Keratinocyte (primary cell): ENCODE measurements at regions not wholly inside any gene's neighbourhood (a gene's known extent, or its start where the extent isn't known, plus 50 kb on each side); places are given as distances from the start of the nearest gene placed in this dataset.

ENCODE experiments used
- DNase-seq: peaks from one replicate; pipeline ENCODE4 v3.0.0-alpha.2; 2011; ENCODE audit warnings: low read depth, missing footprints, low spot score
- FAIRE-seq: peaks from 2 replicates; lab custom pipeline; 2011; peaks lifted over from hg19 to GRCh38; lab: Jason Lieb, UNC
- H2AFZ ChIP-seq: 2 replicates; pipeline ENCODE4 v1.6.0; 2012; ENCODE audit warnings: low read length, control low read depth, inconsistent platforms; ENCODE audit not compliant: control insufficient read depth
- H3K27ac ChIP-seq: 2 replicates; pipeline ENCODE4 v1.5.1; 2011; ENCODE audit warnings: low read length; ENCODE audit not compliant: control insufficient read depth, insufficient read depth
- H3K27me3 ChIP-seq: 3 replicates; pipeline ENCODE4 v1.6.0; 2011; ENCODE audit warnings: low read length; ENCODE audit not compliant: control insufficient read depth, insufficient read depth; ENCODE audit errors: extremely low read depth
- H3K36me3 ChIP-seq, 2 experiments: 2 replicates in 1 of 2; 3 replicates in 1 of 2; pipeline ENCODE4 v1.5.1; 2011; ENCODE audit warnings: low read length in 2 of 2, mild to moderate bottlenecking in 1 of 2; ENCODE audit not compliant: control insufficient read depth in 2 of 2, insufficient read depth in 2 of 2; ENCODE audit errors: extremely low read depth in 1 of 2
- H3K4me1 ChIP-seq: 3 replicates; pipeline ENCODE4 v1.5.1; 2011; ENCODE audit warnings: low read length; ENCODE audit not compliant: control insufficient read depth, insufficient read depth; ENCODE audit errors: extremely low read depth
- H3K4me2 ChIP-seq: 3 replicates; pipeline ENCODE4 v1.6.0; 2011; ENCODE audit warnings: low read depth, low read length; ENCODE audit not compliant: control insufficient read depth, insufficient read depth; ENCODE audit errors: extremely low read depth
- H3K4me3 ChIP-seq, 3 experiments: fragments of 200-600 bp in 1 of 3; sonication (generic) in 1 of 3; 2 replicates in 2 of 3; 3 replicates in 1 of 3; pipeline ENCODE4 v1.5.1; 2011 to 2016; ENCODE audit warnings: low read length in 3 of 3, mild to moderate bottlenecking in 3 of 3, control low read depth in 2 of 3, inconsistent platforms in 1 of 3, low read depth in 1 of 3, mixed read lengths in 1 of 3, mixed run types in 1 of 3, moderate library complexity in 1 of 3; ENCODE audit not compliant: control insufficient read depth in 2 of 3, insufficient read depth in 2 of 3; ENCODE audit errors: extremely low read depth in 1 of 3
- H3K79me2 ChIP-seq: 2 replicates; pipeline ENCODE4 v1.6.0; 2012; ENCODE audit warnings: low read length; ENCODE audit not compliant: control insufficient read depth, insufficient read depth
- H3K9ac ChIP-seq: 3 replicates; pipeline ENCODE4 v1.6.0; 2011; ENCODE audit warnings: low read length; ENCODE audit not compliant: control insufficient read depth, insufficient read depth; ENCODE audit errors: extremely low read depth
- H3K9me1 ChIP-seq: 3 replicates; pipeline ENCODE4 v1.6.0; 2011; ENCODE audit warnings: low read length; ENCODE audit not compliant: control insufficient read depth, insufficient read depth; ENCODE audit errors: extremely low read depth
- H3K9me3 ChIP-seq: 2 replicates; pipeline ENCODE4 v1.5.1; 2012; ENCODE audit warnings: low read depth, low read length; ENCODE audit not compliant: control insufficient read depth
- H4K20me1 ChIP-seq: 3 replicates; pipeline ENCODE4 v1.6.0; 2011; ENCODE audit warnings: low read length; ENCODE audit not compliant: control insufficient read depth, insufficient read depth; ENCODE audit errors: extremely low read depth
- EZH2 ChIP-seq: IDR thresholded peaks from one replicate; pipeline ENCODE4 v1.6.1; 2012; ENCODE audit warnings: inconsistent platforms, mild to moderate bottlenecking, low read length, moderate library complexity
- dilution Hi-C: fragments of 300-500 bp; cut with MboI; formaldehyde crosslinking; loops from one replicate; pipeline ENCODE4 v1.7.0; 2020; ENCODE audit warnings: low sequenced_read_pairs; ENCODE audit not compliant: extremely low pct_ligation_motif_present
- TF ChIP-seq, protein P1 (sequence below), 3 experiments: IDR thresholded peaks in 1 of 3; conservative IDR thresholded peaks in 1 of 3; optimal IDR thresholded peaks in 1 of 3; 2 replicates in 2 of 3; 3 replicates in 1 of 3; pipeline versions ENCODE3 to v1.5.1; 2011; ENCODE audit warnings: low read length in 3 of 3, mild to moderate bottlenecking in 3 of 3, moderate library complexity in 2 of 3, control low read depth in 1 of 3, inconsistent platforms in 1 of 3; ENCODE audit not compliant: insufficient read depth in 2 of 3; ENCODE audit errors: extremely low read depth in 1 of 3

DNA sequence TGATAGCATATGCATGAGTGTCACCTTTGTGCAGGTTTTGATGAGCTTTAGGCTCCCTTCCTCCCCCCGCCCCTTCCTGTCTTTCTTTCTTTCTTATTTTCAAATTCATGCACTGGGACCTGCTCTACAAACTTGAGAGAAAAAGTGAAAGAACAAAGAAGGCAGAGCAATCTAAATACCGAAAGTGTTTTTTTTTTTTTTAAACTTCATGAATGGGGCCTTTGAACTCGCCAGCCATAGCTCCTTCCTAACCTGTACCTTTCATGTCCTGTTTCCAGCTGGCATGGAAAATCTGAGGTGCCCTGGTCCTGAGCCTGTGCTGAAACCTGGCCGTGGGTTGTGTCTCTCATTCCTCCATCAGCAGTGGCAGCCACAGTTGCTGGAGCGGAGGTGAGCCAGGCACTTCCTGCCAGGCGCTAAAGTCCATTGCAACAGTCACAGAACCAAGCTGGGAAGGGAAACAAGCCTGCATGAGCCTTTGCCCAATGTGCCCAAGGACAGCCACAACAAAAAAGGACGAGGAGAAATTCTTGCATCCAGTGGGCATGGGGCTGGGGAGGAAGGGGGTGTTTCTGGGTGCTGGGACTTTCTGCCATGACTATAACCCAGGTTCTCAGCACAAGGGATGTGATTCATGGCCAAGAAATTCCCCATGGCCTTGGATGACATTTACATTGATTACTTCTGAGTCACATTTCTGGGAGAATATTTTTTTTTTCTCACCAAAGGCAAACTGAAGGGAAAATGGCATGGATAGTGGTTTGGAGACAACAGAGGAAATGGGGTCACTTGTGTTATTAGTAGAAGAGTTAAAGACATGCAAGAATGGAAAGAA is 102.7 kb downstream of the TMEM30B start:
- H3K9ac ChIP-seq: peak overlapping the region; percentile 49
- no peak for DNase-seq

DNA sequence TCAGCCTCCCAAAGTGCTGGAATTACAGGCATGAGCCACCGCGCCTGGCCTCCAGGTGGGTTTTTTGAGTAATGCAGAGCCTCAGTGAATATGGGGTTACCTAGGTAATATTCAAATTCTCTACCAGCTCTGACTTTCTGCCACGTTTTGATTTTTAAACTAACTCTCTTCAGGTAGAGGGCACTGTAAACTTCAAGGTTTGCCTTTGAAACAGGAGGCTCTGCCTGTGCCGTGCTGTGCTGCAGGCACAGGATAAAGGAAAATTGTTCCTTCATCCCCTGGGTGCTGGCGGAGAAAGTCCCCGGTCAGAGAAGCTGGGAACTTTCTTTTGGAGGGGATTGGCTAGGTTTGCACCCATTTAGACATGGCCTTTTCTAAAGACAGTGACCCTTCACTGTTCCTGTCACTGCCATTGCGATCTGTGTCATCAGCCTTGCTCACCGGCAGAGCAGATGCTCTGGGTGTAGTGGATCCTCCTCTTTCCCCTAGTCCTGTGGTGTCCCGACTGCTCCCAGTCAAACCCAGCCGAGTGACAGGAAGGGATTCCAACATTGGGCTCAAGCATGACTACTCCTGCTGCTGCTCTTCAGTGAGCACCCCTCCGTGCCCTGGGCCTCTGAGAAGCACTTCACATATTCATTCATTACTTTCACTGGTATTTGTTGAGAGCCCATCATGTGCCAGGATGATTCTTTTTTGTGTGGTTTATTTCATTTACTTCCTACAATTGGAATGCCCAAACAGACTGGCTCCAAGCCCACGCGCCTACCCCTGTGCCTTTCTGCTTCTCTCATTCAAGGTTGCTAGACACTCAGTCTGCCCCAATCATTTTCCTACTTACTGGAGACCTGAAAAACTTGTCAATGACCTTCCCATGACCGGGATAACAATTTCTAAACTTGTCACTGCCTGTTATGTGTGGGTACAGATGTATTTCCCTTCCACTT is 103.6 kb downstream of the TMEM30B start:
- Histone ChIP-seq H2AFZ (peak overlapping the region; percentile 80), H3K9me1 (no peaks in the 10 kb centered on the region), H3K9ac (peak overlapping the region; percentile 49), H3K36me3 (no peaks in the 10 kb centered on the region), H3K4me3 (peak overlapping the region in 2 of 3 experiments; percentile 35 to 36), H3K4me1 (peaks cover 26% of the 10 kb centered on the region), H3K27ac (peak overlapping the region; percentile 92), H3K79me2 (no peaks in the 10 kb centered on the region), H3K4me2 (peak overlapping the region; percentile 63), H3K27me3 (no peaks in the 10 kb centered on the region), H3K9me3 (peaks cover 3% of the 10 kb centered on the region), H4K20me1 (no peaks in the 10 kb centered on the region)
- FAIRE-seq: peak; percentile 82
- TF ChIP-seq, protein P1, sequence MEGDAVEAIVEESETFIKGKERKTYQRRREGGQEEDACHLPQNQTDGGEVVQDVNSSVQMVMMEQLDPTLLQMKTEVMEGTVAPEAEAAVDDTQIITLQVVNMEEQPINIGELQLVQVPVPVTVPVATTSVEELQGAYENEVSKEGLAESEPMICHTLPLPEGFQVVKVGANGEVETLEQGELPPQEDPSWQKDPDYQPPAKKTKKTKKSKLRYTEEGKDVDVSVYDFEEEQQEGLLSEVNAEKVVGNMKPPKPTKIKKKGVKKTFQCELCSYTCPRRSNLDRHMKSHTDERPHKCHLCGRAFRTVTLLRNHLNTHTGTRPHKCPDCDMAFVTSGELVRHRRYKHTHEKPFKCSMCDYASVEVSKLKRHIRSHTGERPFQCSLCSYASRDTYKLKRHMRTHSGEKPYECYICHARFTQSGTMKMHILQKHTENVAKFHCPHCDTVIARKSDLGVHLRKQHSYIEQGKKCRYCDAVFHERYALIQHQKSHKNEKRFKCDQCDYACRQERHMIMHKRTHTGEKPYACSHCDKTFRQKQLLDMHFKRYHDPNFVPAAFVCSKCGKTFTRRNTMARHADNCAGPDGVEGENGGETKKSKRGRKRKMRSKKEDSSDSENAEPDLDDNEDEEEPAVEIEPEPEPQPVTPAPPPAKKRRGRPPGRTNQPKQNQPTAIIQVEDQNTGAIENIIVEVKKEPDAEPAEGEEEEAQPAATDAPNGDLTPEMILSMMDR (optimal IDR thresholded peaks at IDR 0.05 in 1 of 3, IDR thresholded peaks at IDR 0.05 in 1 of 3, conservative IDR thresholded peaks at IDR 0.05 in 1 of 3; ENCODE audit: extremely low read depth in 1 of 3, insufficient read depth in 2 of 3, low read length in 3 of 3): no peak
- TF ChIP-seq EZH2: no peak
- dilution Hi-C loops: no loop called here
- no peak for DNase-seq

More for the DNA sequence above, 102.7 kb downstream of the TMEM30B start:
- no peaks in the 10 kb centered on the region for H4K20me1 ChIP-seq
- H3K4me1 ChIP-seq: peaks cover 26% of the 10 kb centered on the region
- dilution Hi-C loops: no loop called here
- H3K36me3 ChIP-seq: no peaks in the 10 kb centered on the region
- H3K4me3 ChIP-seq: peak overlapping the region in 2 of 3 experiments; percentile 35 to 36
- peak overlapping the region; percentile 80 for H2AFZ ChIP-seq
- no peaks in the 10 kb centered on the region for H3K27me3 ChIP-seq
- TF ChIP-seq, protein P1 (optimal IDR thresholded peaks at IDR 0.05 in 1 of 3, IDR thresholded peaks at IDR 0.05 in 1 of 3, conservative IDR thresholded peaks at IDR 0.05 in 1 of 3; ENCODE audit: extremely low read depth in 1 of 3, insufficient read depth in 2 of 3, low read length in 3 of 3): no peak
- no peak for TF ChIP-seq EZH2
- no peaks in the 10 kb centered on the region for H3K9me1 ChIP-seq
- H3K27ac ChIP-seq: peak overlapping the region; percentile 92
- H3K79me2 ChIP-seq: no peaks in the 10 kb centered on the region
- H3K4me2 ChIP-seq: peak overlapping the region; percentile 63
- peak; percentile 88 for FAIRE-seq
- H3K9me3 ChIP-seq: no peaks in the 10 kb centered on the region
